ENCODE measurements at regions not wholly inside any gene's neighbourhood (a gene's known extent, or its start where the extent isn't known, plus 50 kb on each side); places are given as distances from the start of the nearest gene placed in this dataset.

GRCh38 chr22:49460592-49461281, 366.9 kb downstream of the BRD1 start:
- H3K4me1 ChIP-seq: no peaks in the 10 kb centered on the region
- H3K9me3 ChIP-seq: no peaks in the 10 kb centered on the region
- DNase-seq: peak in 1 of 2 donors; percentile 61
- no peak overlapping the region for H3K4me3 ChIP-seq
- intact Hi-C loops (cut with DNase I; ENCODE audit: low total_unique reads): no loop called here
- no peaks in the 10 kb centered on the region for H3K36me3 ChIP-seq
- no peak overlapping the region for H3K27ac ChIP-seq
- 27 to 35% (median 30%) methylated on average over 15 of the region's 15 CpGs for WGBS, 5 donors
- peaks cover 0 to 79% (median 0%) of the 10 kb centered on the region in 3 donors for H3K27me3 ChIP-seq
- TF ChIP-seq CTCF (IDR thresholded peaks at IDR 0.05) (no peak), EP300 (IDR thresholded peaks at IDR 0.05) (no peak), POLR2A (IDR thresholded peaks at IDR 0.05) (no peak), POLR2AphosphoS5 (IDR thresholded peaks at IDR 0.05) (no peak)

DNA sequence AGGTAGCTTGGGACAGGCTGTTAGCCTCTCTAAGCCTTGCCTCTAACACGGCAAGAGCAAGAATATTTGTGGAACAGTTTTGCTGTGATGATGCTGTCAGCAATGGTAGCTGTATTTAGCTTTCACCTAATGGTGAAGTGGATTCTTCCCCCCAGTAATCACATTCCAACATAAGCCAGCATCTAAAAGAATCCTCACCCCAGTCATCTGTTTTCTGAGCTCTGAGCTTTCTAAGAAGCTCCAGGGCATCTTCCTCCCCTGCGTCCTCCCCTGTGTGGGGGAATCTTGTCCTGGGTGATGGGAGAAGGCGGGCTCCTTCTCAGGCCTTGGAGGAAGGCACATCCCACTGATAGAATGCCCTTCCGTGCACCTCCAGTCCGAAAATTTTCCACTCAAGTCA, 367.6 kb downstream of the BRD1 start:
- DNase-seq: no peak
- Histone ChIP-seq H3K36me3 (no peaks in the 10 kb centered on the region), H3K9me3 (no peaks in the 10 kb centered on the region), H3K4me3 (no peak overlapping the region), H3K27ac (no peak overlapping the region), H3K4me1 (no peaks in the 10 kb centered on the region), H3K27me3 (peaks cover 0 to 82% (median 0%) of the 10 kb centered on the region in 3 donors)
- intact Hi-C loops (cut with DNase I; ENCODE audit: low total_unique reads): no loop called here
- TF ChIP-seq POLR2AphosphoS5 (IDR thresholded peaks at IDR 0.05) (no peak), EP300 (IDR thresholded peaks at IDR 0.05) (no peak), CTCF (IDR thresholded peaks at IDR 0.05) (no peak), POLR2A (IDR thresholded peaks at IDR 0.05) (no peak)
- 62 to 76% (median 68%) methylated on average over 5 of the region's 5 CpGs for WGBS, 5 donors

DNA sequence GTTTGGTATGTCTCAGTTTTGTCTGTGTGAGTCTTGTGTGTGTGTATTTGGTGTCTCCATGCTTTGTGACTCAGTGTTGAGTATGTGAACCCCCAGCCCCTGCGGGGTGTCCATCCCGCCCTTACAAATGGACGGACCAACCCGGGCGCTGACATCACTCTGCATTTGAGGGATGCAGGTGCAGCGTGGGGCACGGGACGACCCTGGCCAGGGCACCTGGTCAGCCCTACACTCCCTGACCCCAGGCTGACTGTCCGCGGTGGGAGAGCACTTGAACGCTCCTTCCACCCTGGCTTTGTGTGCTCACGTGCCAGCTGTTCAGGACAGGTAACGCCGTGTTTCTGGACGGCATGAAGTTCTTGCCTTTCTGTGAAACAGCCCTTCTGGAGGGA, 369.0 kb downstream of the BRD1 start:
- Histone ChIP-seq H3K4me1 (no peaks in the 10 kb centered on the region), H3K36me3 (no peaks in the 10 kb centered on the region), H3K9me3 (no peaks in the 10 kb centered on the region), H3K27ac (no peak overlapping the region), H3K4me3 (no peak overlapping the region), H3K27me3 (peaks cover 0 to 77% (median 0%) of the 10 kb centered on the region in 3 donors)
- TF ChIP-seq EP300 (IDR thresholded peaks at IDR 0.05): no peak
- no peak for TF ChIP-seq CTCF (IDR thresholded peaks at IDR 0.05)
- no peak for TF ChIP-seq POLR2A (IDR thresholded peaks at IDR 0.05)
- TF ChIP-seq POLR2AphosphoS5 (IDR thresholded peaks at IDR 0.05): no peak
- intact Hi-C loops (cut with DNase I; ENCODE audit: low total_unique reads): no loop called here
- WGBS, 5 donors: 87 to 92% (median 90%) methylated on average over 12 to 15 of the region's 15 CpGs
- no peak for DNase-seq

DNA sequence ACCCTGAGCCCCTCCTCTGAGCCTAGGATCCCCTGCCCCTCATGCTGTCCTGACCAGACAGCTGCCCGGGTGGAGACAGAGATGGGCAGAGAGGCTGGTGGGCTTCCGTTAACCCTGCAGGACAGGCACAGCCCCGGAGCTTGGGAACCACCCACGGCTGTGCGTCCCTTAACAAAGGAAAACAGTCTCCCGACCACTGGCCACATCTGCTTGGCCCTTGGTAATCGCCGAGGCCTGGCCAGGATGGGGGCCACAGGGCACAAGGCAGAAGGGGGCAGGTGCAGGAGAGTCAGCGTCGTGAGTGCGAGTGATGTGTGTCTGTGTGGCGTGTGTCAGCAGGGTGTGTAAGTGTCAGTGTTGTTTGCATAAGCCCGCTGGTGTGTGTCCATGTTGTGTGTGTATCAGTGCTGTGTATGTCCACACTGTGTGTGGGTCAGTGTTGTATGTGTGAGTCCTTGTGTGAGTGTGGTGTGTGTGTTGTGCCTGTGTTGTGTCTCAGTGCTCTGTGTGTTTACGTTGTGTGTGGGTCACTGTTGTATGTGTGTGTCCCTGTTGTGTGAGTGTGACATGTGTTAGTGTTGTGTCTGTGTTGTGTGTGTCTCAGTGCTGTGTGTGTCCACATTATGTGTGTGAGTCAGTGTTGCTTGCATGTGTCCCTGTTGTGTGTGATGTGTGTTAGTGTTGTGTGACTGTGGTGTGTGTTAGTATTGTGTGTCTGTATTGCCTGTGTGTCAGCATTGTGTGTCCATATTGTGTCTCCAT, 369.5 kb downstream of the BRD1 start:
- intact Hi-C loops (cut with DNase I; ENCODE audit: low total_unique reads): no loop called here
- no peak for TF ChIP-seq POLR2A (IDR thresholded peaks at IDR 0.05)
- no peak for TF ChIP-seq CTCF (IDR thresholded peaks at IDR 0.05)
- TF ChIP-seq EP300 (IDR thresholded peaks at IDR 0.05): no peak
- no peak for TF ChIP-seq POLR2AphosphoS5 (IDR thresholded peaks at IDR 0.05)
- Histone ChIP-seq H3K4me1 (no peaks in the 10 kb centered on the region), H3K9me3 (no peaks in the 10 kb centered on the region), H3K4me3 (no peak overlapping the region), H3K36me3 (no peaks in the 10 kb centered on the region), H3K27me3 (peaks cover 0 to 78% (median 0%) of the 10 kb centered on the region in 3 donors), H3K27ac (no peak overlapping the region)
- DNase-seq: no peak
- 80 to 88% (median 84%) methylated on average over 5 to 14 of the region's 14 CpGs for WGBS, 5 donors
